Thyroid gland (tissue), 4 donors: ENCODE measurements at regions not wholly inside any gene's neighbourhood (a gene's known extent, or its start where the extent isn't known, plus 50 kb on each side); places are given as distances from the start of the nearest gene placed in this dataset.

ENCODE experiments used
- CTCF ChIP-seq, 6 experiments: fragments of 200-600 bp in 3 of 6; fragments of 450-650 bp in 3 of 6; sonication (generic) in 3 of 6; IDR thresholded peaks; one replicate each; pipeline ENCODE4 v1.5.1; 2016 to 2019; ENCODE audit warnings: antibody characterized with exemption in 6 of 6, mild to moderate bottlenecking in 2 of 6, inconsistent platforms in 1 of 6, moderate library complexity in 1 of 6
- POLR2A ChIP-seq, 2 donors: fragments of 450-650 bp; IDR thresholded peaks; one replicate each; pipeline ENCODE4 v1.6.1; 2017; ENCODE audit warnings: antibody characterized with exemption in 2 of 2, mild to moderate bottlenecking in 2 of 2, moderate library complexity in 1 of 2

- TF ChIP-seq CTCF (IDR thresholded peaks at IDR 0.05) (no peak), POLR2A (IDR thresholded peaks at IDR 0.05) (no peak)
These were observed 911.5 kb upstream of the GBE1 start for GRCh38 chr3:82672966-82673365.
